HG02970 (cell line): ENCODE measurements at regions not wholly inside any gene's neighbourhood (a gene's known extent, or its start where the extent isn't known, plus 50 kb on each side); places are given as distances from the start of the nearest gene placed in this dataset.

Experiments used
- ATAC-seq: cut with Tn5 transposase; IDR thresholded peaks from one replicate; pipeline ENCODE4 v1.9.1; 2021; ENCODE audit warnings: mild to moderate bottlenecking, moderate library complexity, moderate number of reproducible peaks; ENCODE audit not compliant: unreplicated experiment, low FRiP score

GRCh38 chr15:69893086-69893485 lies 204.6 kb downstream of the TLE3 start:
- no peak for ATAC-seq

DNA sequence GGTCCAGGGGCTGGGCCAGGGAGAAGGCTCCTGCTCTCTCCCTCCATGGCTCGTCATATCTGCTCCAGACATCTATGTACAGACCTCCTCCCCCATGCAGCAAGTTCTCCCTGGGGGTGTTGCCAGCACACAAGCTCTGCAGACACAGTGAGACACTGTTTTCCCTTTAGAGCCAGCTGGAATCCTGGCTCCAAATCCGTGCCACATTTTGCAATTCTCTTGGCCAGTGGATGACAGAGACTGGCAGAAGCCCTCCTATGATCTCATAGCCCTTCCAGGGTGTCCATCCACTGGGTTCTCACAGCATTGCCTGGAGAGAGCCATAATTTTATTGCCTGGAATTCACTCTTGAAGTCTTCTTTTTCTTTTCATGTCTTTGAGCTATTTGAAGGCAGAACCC lies 203.9 kb downstream of the TLE3 start:
- no peak for ATAC-seq

- no peak for ATAC-seq
Observed at GRCh38 chr15:69895202-69895601, 202.5 kb downstream of the TLE3 start.

DNA sequence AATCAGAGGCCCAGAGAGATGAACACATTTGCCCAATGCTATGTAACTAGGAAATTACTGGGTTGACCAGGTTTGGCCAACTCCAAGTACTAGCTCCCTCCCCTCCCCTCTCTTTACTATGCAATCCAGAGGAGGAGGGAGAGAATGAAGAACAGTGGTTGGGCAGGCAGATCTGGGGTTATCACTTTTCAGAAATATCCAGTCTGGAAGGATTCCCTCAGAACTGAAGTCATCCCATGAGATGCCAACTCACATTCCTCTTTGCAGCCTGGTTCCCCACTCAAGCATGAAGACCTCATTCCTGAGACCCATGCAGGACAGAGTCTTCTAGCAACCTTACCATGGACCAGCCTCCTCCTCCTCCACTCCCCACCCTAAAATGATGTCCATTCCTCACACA lies 201.1 kb downstream of the TLE3 start:
- ATAC-seq, result no peak

DNA sequence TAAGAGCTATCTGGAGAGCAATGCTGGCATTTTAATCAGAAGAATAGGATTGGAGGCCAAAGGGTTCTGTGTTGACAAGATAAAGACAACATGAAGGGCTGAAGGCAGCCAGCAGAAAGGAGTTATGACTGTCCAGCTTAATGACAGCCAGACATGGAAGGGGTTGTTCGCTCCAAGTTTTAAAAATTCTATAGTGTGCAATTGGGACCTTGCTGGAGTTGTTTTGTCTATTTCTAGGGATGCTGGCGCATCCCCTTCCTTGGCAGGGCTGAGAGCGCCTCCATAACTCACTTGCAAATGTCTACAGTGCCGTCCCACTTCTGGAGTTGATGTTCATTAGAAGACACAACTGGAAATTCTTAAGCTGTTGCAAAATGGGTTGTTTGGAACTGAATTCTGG lies 200.7 kb downstream of the TLE3 start:
- ATAC-seq, result no peak

GRCh38 chr15:69897471-69898237 lies 200.1 kb downstream of the TLE3 start:
- no peak for ATAC-seq

- ATAC-seq, result no peak
Observed at GRCh38 chr15:69898243-69898642, 199.5 kb downstream of the TLE3 start.

DNA sequence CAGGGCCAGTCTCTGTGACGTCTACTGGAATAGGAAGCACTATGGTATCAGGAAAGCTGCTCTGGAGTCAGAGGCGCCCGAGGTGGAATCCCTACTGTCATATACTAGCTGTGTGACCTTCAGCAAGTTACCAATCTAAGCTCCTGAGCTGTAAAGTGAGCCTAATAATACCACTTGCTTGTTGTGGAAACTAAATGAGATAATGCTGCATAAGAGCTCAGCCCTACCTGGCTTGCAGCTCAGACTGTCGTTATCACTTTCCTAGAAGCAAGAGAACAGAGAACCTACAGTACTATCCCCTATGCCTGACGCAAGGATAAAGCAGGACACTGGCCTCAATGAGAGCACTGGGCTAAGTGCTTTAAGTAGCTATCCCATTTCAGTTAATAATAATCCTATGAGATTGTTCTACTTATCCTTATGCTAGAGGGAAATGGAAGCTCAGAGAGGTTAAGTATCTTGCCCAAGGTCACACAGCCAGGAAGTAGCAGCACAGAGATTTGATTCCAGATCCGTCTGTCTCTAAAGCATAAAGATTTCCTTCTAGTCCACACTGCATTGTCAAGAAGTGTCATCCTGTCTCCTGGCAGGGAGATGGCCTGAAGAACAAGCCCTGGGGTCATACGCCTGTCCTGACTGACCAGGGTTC lies 195.2 kb downstream of the TLE3 start:
- no peak for ATAC-seq

DNA sequence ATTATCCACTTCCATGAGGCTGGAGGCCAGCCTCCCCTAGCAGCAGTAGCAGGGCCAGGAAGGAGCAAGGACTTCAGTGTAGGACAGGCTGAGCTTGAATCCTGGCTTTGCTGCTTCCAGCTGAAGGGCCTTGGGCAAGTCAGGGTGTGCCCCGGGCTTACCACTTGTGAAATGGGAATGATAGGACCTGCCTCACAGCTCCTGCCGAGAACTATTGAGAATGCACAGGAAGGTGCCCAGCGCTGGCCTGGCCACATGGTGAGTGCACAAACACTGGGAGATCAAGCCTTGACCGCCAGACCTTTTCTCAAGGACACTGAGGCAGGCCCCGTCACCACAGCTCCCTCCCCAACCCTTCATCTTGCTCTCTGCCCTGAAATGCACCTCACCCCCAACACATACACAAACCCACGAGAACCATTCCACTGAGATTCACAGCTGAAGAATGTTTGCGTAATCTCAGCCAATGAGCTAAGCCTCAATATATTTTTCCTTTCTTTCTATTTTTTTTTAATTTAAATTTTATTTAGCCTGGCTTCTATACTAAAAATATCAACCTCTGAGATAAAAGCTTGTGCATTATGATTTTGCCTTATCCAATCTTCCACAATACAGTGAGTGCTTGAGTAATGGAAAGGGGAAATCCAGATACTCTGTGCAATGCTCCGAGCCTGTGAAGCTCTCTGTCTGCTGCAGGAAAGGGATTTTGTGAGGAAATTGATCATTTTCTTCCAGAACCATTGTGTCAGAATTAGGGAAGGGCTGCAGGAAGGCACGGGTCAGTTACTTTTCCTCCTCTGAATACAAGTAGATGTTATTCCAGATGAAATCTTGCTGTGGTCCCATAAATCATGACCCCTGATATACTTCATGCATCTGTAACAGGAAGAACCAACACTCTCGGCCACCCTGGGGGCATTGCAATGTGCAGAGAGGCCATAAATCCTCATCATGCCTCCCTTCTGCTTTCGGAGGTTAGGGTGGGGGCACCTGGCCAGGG lies 193.9 kb downstream of the TLE3 start:
- no peak for ATAC-seq

DNA sequence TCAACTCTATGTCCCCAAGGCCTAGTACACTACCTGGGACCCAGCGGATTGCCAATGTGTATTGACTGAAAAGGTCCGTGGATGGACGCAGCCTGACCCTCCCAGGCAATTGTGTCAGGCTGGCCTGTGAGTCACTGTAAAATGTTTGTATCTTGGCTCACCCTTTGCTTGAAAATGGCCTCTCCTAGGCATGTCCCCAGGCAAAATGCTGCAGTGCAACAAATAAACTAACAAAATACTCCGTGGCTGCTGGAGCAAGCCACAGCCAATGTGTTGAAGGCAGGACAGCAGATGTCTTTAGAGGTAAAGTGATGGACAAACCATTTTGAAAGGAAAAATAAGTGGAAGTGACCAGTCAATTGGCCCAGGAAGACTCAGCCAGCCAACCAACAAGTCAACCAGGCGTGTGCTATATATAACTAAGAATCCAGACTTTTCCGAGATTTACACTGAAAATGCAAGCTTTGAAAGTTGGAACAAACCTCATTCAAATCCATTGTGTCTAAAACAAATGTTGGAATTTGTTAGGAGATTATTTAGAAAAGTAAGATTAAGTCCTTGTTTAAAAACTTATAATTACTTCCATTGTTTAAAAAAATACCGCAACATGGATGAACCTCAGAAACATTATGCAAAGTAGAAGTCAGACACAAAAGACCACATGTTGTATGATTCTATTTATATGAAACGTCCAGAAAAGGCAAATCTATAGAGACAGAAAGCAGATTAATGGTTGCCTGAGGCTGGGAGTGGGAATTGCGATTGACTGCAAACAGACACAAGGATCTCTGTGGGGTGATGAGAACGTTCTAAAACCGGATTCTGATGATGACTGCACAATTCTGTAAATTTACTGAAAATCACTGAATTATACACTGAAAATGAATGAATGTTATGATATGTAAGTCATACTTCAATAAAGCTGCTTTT lies 191.2 kb downstream of the TLE3 start:
- ATAC-seq, result no peak

GRCh38 chr15:69908060-69908459 lies 189.7 kb downstream of the TLE3 start:
- no peak for ATAC-seq

- no peak for ATAC-seq
Observed at GRCh38 chr15:69908590-69909420, 188.9 kb downstream of the TLE3 start.

GRCh38 chr15:69909719-69910444 lies 187.8 kb downstream of the TLE3 start:
- no peak for ATAC-seq

GRCh38 chr15:69910514-69910913 lies 187.2 kb downstream of the TLE3 start:
- ATAC-seq, result no peak

DNA sequence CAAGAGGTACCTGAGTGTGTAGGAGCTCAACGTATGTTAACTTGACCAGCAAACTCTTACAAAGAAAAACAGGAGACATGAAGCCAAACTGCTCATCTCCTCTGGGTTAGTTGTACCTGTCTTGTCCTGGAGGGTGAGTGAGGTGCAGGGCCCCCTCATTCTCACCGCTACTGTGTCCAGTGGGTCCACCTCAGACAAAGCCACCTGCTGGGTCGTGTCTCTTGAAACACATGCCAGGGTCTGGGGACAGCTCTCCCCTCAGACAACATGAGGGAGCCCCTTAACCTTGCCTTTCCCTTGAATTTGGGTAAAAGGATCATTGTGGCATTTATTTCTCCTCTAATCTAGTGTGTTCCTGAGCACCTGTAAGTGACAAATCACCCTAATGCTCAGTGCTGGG lies 185.6 kb downstream of the TLE3 start:
- ATAC-seq, result no peak

- ATAC-seq, result no peak
Observed at GRCh38 chr15:69914040-69914439, 183.7 kb downstream of the TLE3 start.

DNA sequence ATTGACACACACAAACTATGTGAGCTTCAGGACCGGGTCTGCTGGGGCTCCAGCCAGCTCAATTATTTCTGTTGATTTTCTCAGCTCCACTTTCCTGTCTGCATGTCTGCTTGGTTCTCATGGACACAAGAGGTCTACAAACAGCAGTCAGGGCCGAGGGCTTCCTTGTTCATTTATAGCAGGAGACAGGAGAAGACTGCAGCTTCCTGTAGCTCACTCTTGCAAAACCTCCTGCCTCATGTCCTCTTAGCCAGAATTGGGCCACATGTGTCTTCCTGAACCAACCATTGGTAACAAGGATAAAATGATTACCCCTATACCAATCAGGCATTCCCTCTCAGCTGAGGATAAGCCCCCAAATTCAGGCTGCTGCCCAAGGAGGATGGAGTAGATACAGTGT lies 182.8 kb downstream of the TLE3 start:
- ATAC-seq, result no peak

- no peak for ATAC-seq
Observed at GRCh38 chr15:69916169-69916785, 181.4 kb downstream of the TLE3 start.
